SK-N-MC (cell line): ENCODE measurements at regions not wholly inside any gene's neighbourhood (a gene's known extent, or its start where the extent isn't known, plus 50 kb on each side); places are given as distances from the start of the nearest gene placed in this dataset.

Experiments
- EZH2 ChIP-seq: fragments of 200-600 bp; sonication (generic); IDR thresholded peaks from one replicate; pipeline ENCODE4 v1.6.1; 2017; ENCODE audit warnings: antibody characterized with exemption
- FOXP2 ChIP-seq: optimal IDR thresholded peaks from 2 replicates; pipeline ENCODE3; 2011; ENCODE audit warnings: mild to moderate bottlenecking, moderate library complexity; ENCODE audit not compliant: insufficient read depth; ENCODE audit errors: extremely low read length, control extremely low read depth
- POLR2AphosphoS5 ChIP-seq: IDR thresholded peaks from 2 replicates; pipeline ENCODE4 v1.6.1; 2012; ENCODE audit warnings: mild to moderate bottlenecking, low read depth, low read length, borderline replicate concordance

DNA sequence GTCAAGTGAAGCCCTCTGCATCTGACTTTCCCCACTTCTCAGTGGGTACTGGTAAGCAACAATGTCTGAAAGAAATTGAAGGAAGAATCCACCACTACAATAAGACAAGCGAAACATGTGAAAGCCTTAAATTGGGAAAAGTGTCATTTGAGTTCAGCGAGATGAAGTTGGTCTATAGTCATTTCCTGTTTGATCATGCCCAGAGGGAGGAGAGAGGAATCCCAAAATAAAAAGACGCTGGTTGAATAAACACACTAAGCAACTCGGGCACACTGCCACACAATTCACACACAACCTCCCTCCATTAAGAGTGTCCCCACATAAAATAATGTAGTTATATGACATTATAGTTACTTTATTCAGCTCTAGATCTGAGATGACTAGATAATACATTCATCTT, 166.1 kb downstream of the CBLN2 start:
- TF ChIP-seq EZH2 (no peak), POLR2AphosphoS5 (no peak), FOXP2 (no peak)
